ENCODE measurements at regions not wholly inside any gene's neighbourhood (a gene's known extent, or its start where the extent isn't known, plus 50 kb on each side); places are given as distances from the start of the nearest gene placed in this dataset.

- Histone ChIP-seq H3K79me2 (ENCODE audit: control insufficient read depth in 1 of 2, insufficient read depth in 2 of 2, low read length in 2 of 2) (no peaks in the 10 kb centered on the region), H2BK120ac (replicated peaks; ENCODE audit: low read depth, low read length) (no peak overlapping the region), H3K4ac (replicated peaks; ENCODE audit: insufficient read length, low read depth, low read length) (no peak overlapping the region), H3K4me2 (ENCODE audit: insufficient read depth in 1 of 2, low read depth in 2 of 2, low read length in 2 of 2) (peak overlapping the region; percentile 60 to 67), H3K14ac (ENCODE audit: insufficient read length) (no peak overlapping the region), H2BK20ac (ENCODE audit: low read length) (no peak overlapping the region), H3K36me3 (ENCODE audit: control insufficient read depth in 2 of 4, insufficient read depth in 4 of 4, low read length in 3 of 4) (no peaks in the 10 kb centered on the region), H2AFZ (ENCODE audit: low read length) (peak overlapping the region; percentile 35; the same call in 1 of the 2 replicates), H2BK5ac (ENCODE audit: low read depth, low read length) (no peak overlapping the region), H3K27me3 (replicated peaks in 1 of 4; ENCODE audit: control insufficient read depth in 3 of 4, extremely low read depth in 1 of 4, insufficient read depth in 3 of 4, low read length in 3 of 4) (peaks cover 0 to 4% (median 0%) of the 10 kb centered on the region in 4 experiments; a peak in 2 of 7 replicates), H4K91ac (replicated peaks; ENCODE audit: insufficient read length, low read length) (no peak overlapping the region), H3K56ac (replicated peaks; ENCODE audit: insufficient read length, low read depth, low read length) (peak overlapping the region; percentile 34), H4K8ac (ENCODE audit: extremely low read depth, insufficient read depth, low read length) (peak overlapping the region; percentile 83), H4K20me1 (replicated peaks in 1 of 2; ENCODE audit: control insufficient read depth in 1 of 2, insufficient read depth in 2 of 2, low read length in 2 of 2) (no peaks in the 10 kb centered on the region), H3K18ac (ENCODE audit: extremely low read depth, low read length) (peak overlapping the region; percentile 43; the same call in 1 of the 2 replicates), H3K27ac (ENCODE audit: low read depth, low read length) (no peak overlapping the region), H4K5ac (ENCODE audit: insufficient read length, low read depth, low read length) (no peak overlapping the region), H3K9me3 (ENCODE audit: insufficient read depth in 2 of 2, low read depth in 1 of 2, low read length in 1 of 2) (no peaks in the 10 kb centered on the region), H3K4me1 (replicated peaks in 1 of 4; ENCODE audit: control insufficient read depth in 3 of 4, insufficient read depth in 4 of 4, low read length in 3 of 4) (peaks cover 0 to 7% (median 6%) of the 10 kb centered on the region in 4 experiments; a peak in 4 of 7 replicates), H2BK15ac (ENCODE audit: low read length) (no peak overlapping the region; the same call in 1 of the 2 replicates), H3K23me2 (ENCODE audit: low read depth, low read length) (peaks cover 7% of the 10 kb centered on the region; the same call in 1 of the 2 replicates), H3K9ac (replicated peaks in 1 of 4; ENCODE audit: extremely low read depth in 1 of 4, low read depth in 3 of 4, low read length in 3 of 4) (no peak overlapping the region), H2BK12ac (ENCODE audit: low read depth, low read length) (peak overlapping the region; percentile 28; the same call in 1 of the 2 replicates), H3K4me3 (ENCODE audit: extremely low read depth in 1 of 4, insufficient read depth in 2 of 4, low read depth in 3 of 4, low read length in 4 of 4) (peak overlapping the region; percentile 36 to 61 (median 39)), H3K79me1 (ENCODE audit: low read depth, low read length) (no peaks in the 10 kb centered on the region), H3K23ac (ENCODE audit: insufficient read length) (no peak overlapping the region), H2AK5ac (ENCODE audit: low read depth, low read length) (no peak overlapping the region)
- CTCF ChIA-PET (ENCODE audit: partially characterized antibody), result interaction anchor here (0.6 to 5.1 kb wide), 52 partner anchors 9 to 871 kb away, joined by 3 to 31 read pairs (median 4); partner anchors contain the start of gene MYCN
- POLR2A ChIA-PET (ENCODE audit: partially characterized antibody), result interaction anchor here (0.6 to 1.5 kb wide), 2 partner anchors 8 to 894 kb away, joined by 4 read pairs; no protein-coding TSS in a partner anchor
- no peak for FAIRE-seq
- WGBS, 2 experiments (ENCODE audit: extremely low coverage in 1 of 2, insufficient coverage in 1 of 2, insufficient read length in 1 of 2, insufficient replicate concordance in 2 of 2, low coverage in 1 of 2, low lambda C conversion rate in 2 of 2, missing lambda C conversion rate in 1 of 2), result 23% methylated on average over 18 of the region's 58 CpGs; no CpG with 5 or more reads in 1 of the 2 experiments
- DNase-seq (ENCODE audit: low read depth in 1 of 2, low spot score in 2 of 2), result peak; percentile 27 to 82
- TF ChIP-seq KDM5A (IDR thresholded peaks at IDR 0.05; ENCODE audit: low read length), result no peak
- no peak for TF ChIP-seq SAP30 (IDR thresholded peaks at IDR 0.05; ENCODE audit: insufficient read depth, insufficient replicate concordance, low read length)
- TF ChIP-seq TAF7 (optimal IDR thresholded peaks at IDR 0.05; ENCODE audit: borderline replicate concordance, low read depth, low read length), result no peak
- no peak for TF ChIP-seq CBX5 (IDR thresholded peaks at IDR 0.05; ENCODE audit: low read depth, low read length)
- TF ChIP-seq TAF1 (IDR thresholded peaks at IDR 0.05; ENCODE audit: low read depth, low read length), result no peak
- peak; percentile 39; the same call in 1 of the 2 replicates for TF ChIP-seq EGR1 (IDR thresholded peaks at IDR 0.05; ENCODE audit: borderline replicate concordance, low read depth, low read length)
- no peak for TF ChIP-seq SIX5 (IDR thresholded peaks at IDR 0.05; ENCODE audit: low read depth, low read length)
- TF ChIP-seq CREB1 (IDR thresholded peaks at IDR 0.05), result 0 out of 2 replicates have a peak, but pooled peaks have one; percentile 17
- TF ChIP-seq RXRA (IDR thresholded peaks at IDR 0.05; ENCODE audit: insufficient read depth, low read depth, low read length), result no peak
- TF ChIP-seq BRCA1 (IDR thresholded peaks at IDR 0.05; ENCODE audit: low read depth, low read length), result no peak
- TF ChIP-seq ZNF274 (IDR thresholded peaks at IDR 0.05; ENCODE audit: borderline replicate concordance, extremely low read depth, low read length), result no peak
- no peak for TF ChIP-seq RBBP5 (IDR thresholded peaks at IDR 0.05; ENCODE audit: borderline replicate concordance, low read depth, low read length)
Measured at GRCh38 chr2:16507655-16508489, 157.8 kb downstream of the CYRIA start.

Measured in H1 (cell line).